NCI-H1105 (cell line): ENCODE measurements at regions not wholly inside any gene's neighbourhood (a gene's known extent, or its start where the extent isn't known, plus 50 kb on each side); places are given as distances from the start of the nearest gene placed in this dataset.
"Not testable (repeated sequence)": the region's sequence is repeated elsewhere in the genome, so short reads cannot be mapped to it uniquely, and the experiment has no call there.

Source experiments
- DNase-seq: peaks from one replicate; lab custom pipeline; 2025; lab: John Stamatoyannopoulos, UW

GRCh38 chr12:88368077-88368476, 212.2 kb downstream of the KITLG start:
- DNase-seq = not testable (repeated sequence)

- DNase-seq = no peak
Observed at GRCh38 chr12:88371416-88372183, 208.7 kb downstream of the KITLG start.

GRCh38 chr12:88375306-88376305, 204.7 kb downstream of the KITLG start:
- DNase-seq = no peak

- no peak for DNase-seq
Observed at GRCh38 chr12:88377973-88378372, 202.3 kb downstream of the KITLG start.

- DNase-seq = no peak
Observed at GRCh38 chr12:88381466-88381865, 198.8 kb downstream of the KITLG start.

GRCh38 chr12:88383405-88383804, 196.9 kb downstream of the KITLG start:
- no peak for DNase-seq

GRCh38 chr12:88388566-88389540, 191.4 kb downstream of the KITLG start:
- no peak for DNase-seq

- DNase-seq = no peak
Observed at GRCh38 chr12:88390811-88391210, 189.5 kb downstream of the KITLG start.

- DNase-seq = no peak
Observed at GRCh38 chr12:88391556-88391955, 188.7 kb downstream of the KITLG start.

- no peak for DNase-seq
Observed at GRCh38 chr12:88393017-88393767, 187.1 kb downstream of the KITLG start.

- no peak for DNase-seq
Observed at GRCh38 chr12:88398031-88398430, 182.2 kb downstream of the KITLG start.

- no peak for DNase-seq
Observed at GRCh38 chr12:88399811-88400210, 180.5 kb downstream of the KITLG start.

GRCh38 chr12:88400302-88400701, 180.0 kb downstream of the KITLG start:
- DNase-seq = no peak

GRCh38 chr12:88401155-88401554, 179.1 kb downstream of the KITLG start:
- DNase-seq = no peak

- DNase-seq = no peak
Observed at GRCh38 chr12:88406905-88407304, 173.4 kb downstream of the KITLG start.

- DNase-seq = no peak
Observed at GRCh38 chr12:88408823-88409222, 171.4 kb downstream of the KITLG start.

- DNase-seq = no peak
Observed at GRCh38 chr12:88409257-88409656, 171.0 kb downstream of the KITLG start.

GRCh38 chr12:88411689-88412088, 168.6 kb downstream of the KITLG start:
- DNase-seq = no peak

- no peak for DNase-seq
Observed at GRCh38 chr12:88413646-88414045, 166.6 kb downstream of the KITLG start.

GRCh38 chr12:88416155-88416554, 164.1 kb downstream of the KITLG start:
- DNase-seq = no peak

- no peak for DNase-seq
Observed at GRCh38 chr12:88416786-88417185, 163.5 kb downstream of the KITLG start.
